ENCODE measurements at regions not wholly inside any gene's neighbourhood (a gene's known extent, or its start where the extent isn't known, plus 50 kb on each side); places are given as distances from the start of the nearest gene placed in this dataset.

DNA sequence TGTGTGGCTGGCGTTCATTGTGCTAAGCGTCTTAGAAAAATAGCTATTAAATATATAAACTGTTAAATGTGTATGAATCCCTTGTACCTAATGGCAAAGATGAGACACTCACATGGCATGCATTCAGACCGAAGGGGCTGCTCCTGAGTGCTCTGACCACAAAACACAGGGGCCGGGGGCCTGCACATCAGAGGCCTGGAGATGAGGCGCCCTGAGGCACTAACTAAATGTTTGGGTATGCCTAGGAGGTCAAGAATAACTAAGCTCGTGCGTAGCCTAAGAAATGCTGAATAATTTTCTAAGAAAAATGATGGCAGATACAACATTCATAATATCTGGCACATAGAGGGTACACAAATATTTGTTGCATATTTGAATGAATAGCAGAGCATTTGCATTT lies 92.5 kb downstream of the PSMB1 start:
- Histone ChIP-seq H3K27me3 (peaks cover 20% of the 10 kb centered on the region), H3K4me3 (no peak overlapping the region), H3K9me3 (replicated peaks) (no peaks in the 10 kb centered on the region), H3K36me3 (no peaks in the 10 kb centered on the region), H3K4me1 (peaks cover 3% of the 10 kb centered on the region; the same call in 1 of the 2 replicates), H3K27ac (no peak overlapping the region)
- DNase-seq: no peak

DNA sequence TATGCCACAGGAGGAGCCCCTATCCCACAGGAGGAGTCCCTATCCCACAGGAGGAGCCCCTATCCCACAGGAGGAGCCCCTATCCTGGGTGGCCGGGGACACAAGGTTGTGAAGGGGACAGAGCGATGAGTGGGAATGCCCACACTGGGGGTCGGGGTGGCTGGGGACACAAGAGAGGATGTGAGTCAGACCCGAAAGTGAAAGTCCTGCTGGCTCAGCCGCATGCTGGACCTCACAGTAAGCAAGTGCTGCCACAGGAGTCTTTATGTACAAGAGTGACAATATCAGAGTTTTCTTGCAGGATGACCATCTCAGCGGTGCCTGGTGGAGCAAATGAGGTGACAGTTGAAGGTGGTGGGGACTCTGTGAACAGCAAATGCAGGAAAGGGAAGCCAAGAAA lies 93.7 kb downstream of the PSMB1 start:
- H3K4me1 ChIP-seq: peaks cover 3% of the 10 kb centered on the region; the same call in 1 of the 2 replicates
- H3K36me3 ChIP-seq: no peaks in the 10 kb centered on the region
- H3K9me3 ChIP-seq (replicated peaks): no peaks in the 10 kb centered on the region
- DNase-seq: no peak
- no peak overlapping the region for H3K4me3 ChIP-seq
- H3K27me3 ChIP-seq: peaks cover 20% of the 10 kb centered on the region
- H3K27ac ChIP-seq: no peak overlapping the region

DNA sequence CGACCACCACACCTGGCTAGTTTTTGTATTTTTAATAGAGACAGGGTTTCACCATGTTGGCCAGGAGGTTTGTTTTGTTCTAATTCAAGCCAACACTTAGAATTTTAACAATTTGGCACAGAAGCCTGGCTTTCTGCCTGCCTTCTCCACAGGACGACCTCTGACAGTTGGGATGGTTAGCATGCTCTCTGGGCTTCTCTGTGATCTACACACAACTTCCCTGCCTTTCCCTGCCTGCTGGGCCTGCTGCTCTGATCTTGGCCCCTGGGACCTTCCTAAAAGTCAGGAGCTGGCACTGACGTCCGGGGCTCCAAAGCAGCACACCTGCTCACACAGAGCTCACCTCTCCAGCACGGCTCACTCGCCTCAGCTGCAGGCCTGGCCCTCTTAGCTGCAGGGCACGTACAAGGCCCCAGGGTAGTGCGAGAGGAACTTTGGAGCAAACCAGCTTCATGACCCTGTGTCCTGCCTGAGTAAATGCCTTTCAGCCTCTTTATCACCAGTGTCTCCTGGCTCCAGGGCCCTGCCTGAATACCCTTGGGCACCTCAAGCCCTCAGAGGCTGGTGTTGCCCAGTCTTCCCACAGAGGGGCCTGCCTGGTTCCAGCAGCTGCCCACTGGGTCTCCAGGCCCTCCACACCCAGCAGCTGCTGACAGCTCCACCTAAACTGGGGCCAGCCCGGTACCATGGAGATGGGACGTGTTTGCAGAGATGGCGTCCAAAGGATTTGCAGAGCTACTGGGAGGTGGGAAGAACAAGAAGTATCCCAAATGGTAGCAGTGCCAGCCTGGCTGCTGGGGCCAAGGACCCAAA lies 96.0 kb downstream of the PSMB1 start:
- Histone ChIP-seq H3K27me3 (peaks cover 16% of the 10 kb centered on the region), H3K4me1 (peaks cover 3% of the 10 kb centered on the region; the same call in 1 of the 2 replicates), H3K27ac (no peak overlapping the region), H3K36me3 (no peaks in the 10 kb centered on the region), H3K9me3 (replicated peaks) (no peaks in the 10 kb centered on the region), H3K4me3 (no peak overlapping the region)
- DNase-seq: no peak
